Common myeloid progenitor, CD34-positive (primary cell): ENCODE measurements at regions not wholly inside any gene's neighbourhood (a gene's known extent, or its start where the extent isn't known, plus 50 kb on each side); places are given as distances from the start of the nearest gene placed in this dataset.

Experiments used
- CTCF ChIA-PET: fragments of 350-600 bp; sonication (Branson Sonifier 250); formaldehyde crosslinking; loops from one replicate; lab custom pipeline; 2021; ENCODE audit warnings: antibody characterized with exemption; lab: Charles Lee
- POLR2A ChIA-PET: fragments of 350-600 bp; sonication (Branson Sonifier 250); formaldehyde crosslinking; loops from one replicate; lab custom pipeline; 2021; ENCODE audit warnings: antibody characterized with exemption; lab: Charles Lee
- DNase-seq, 3 donors: peaks; one replicate each; pipeline versions ENCODE4 v3.0.0 to v3.0.0-alpha.2; 2013
- H3K27ac ChIP-seq, 2 experiments: 1 replicate in 1 of 2; 2 replicates in 1 of 2; pipeline ENCODE4 v1.7.0; 2013; ENCODE audit warnings: inconsistent platforms in 2 of 2, low read length in 2 of 2, mild to moderate bottlenecking in 2 of 2, low read depth in 1 of 2, moderate library complexity in 1 of 2; ENCODE audit not compliant: severe bottlenecking in 2 of 2, insufficient read depth in 1 of 2, poor library complexity in 1 of 2
- H3K27me3 ChIP-seq, 5 experiments: replicated peaks in 2 of 5; 1 replicate in 3 of 5; 2 replicates in 2 of 5; pipeline versions ENCODE4 v1.6.1 to v1.7.0; 2013; ENCODE audit warnings: low read length in 4 of 5, mild to moderate bottlenecking in 2 of 5, moderate library complexity in 2 of 5, inconsistent platforms in 1 of 5; ENCODE audit not compliant: insufficient read depth in 5 of 5, control insufficient read depth in 4 of 5
- H3K36me3 ChIP-seq, 4 experiments: 1 replicate in 2 of 4; 2 replicates in 2 of 4; pipeline versions ENCODE4 v1.6.1 to v1.7.0; 2013; ENCODE audit warnings: low read length in 3 of 4, control low read depth in 1 of 4, mild to moderate bottlenecking in 1 of 4; ENCODE audit not compliant: control insufficient read depth in 4 of 4, insufficient read depth in 4 of 4
- H3K4me1 ChIP-seq, 4 experiments: 1 replicate in 3 of 4; 2 replicates in 1 of 4; pipeline versions ENCODE4 v1.6.1 to v1.7.1; 2013; ENCODE audit warnings: low read length in 3 of 4, mild to moderate bottlenecking in 3 of 4, control low read depth in 1 of 4, inconsistent platforms in 1 of 4, moderate library complexity in 1 of 4; ENCODE audit not compliant: control insufficient read depth in 4 of 4, insufficient read depth in 4 of 4; ENCODE audit errors: control extremely low read depth in 1 of 4
- H3K4me3 ChIP-seq, 7 experiments: 1 replicate in 4 of 7; 2 replicates in 3 of 7; pipeline versions ENCODE4 v1.5.1 to v1.7.0; 2013; ENCODE audit warnings: mild to moderate bottlenecking in 7 of 7, low read length in 6 of 7, moderate library complexity in 6 of 7, inconsistent platforms in 2 of 7, low read depth in 2 of 7, control low read depth in 1 of 7; ENCODE audit not compliant: insufficient read depth in 4 of 7, control insufficient read depth in 1 of 7; ENCODE audit errors: extremely low read depth in 1 of 7
- H3K9me3 ChIP-seq, 5 experiments: 1 replicate in 4 of 5; 2 replicates in 1 of 5; pipeline versions ENCODE4 v1.6.1 to v1.7.1; 2013; ENCODE audit warnings: low read length in 4 of 5, mild to moderate bottlenecking in 2 of 5, inconsistent platforms in 1 of 5, low read depth in 1 of 5, moderate library complexity in 1 of 5; ENCODE audit not compliant: control insufficient read depth in 4 of 5, insufficient read depth in 2 of 5; ENCODE audit errors: control extremely low read depth in 1 of 5
- WGBS: methylation state at CpG from one replicate; pipeline ENCODE4 v1.1.5; 2013; ENCODE audit not compliant: insufficient coverage; 5-methylcytosine and 5-hydroxymethylcytosine counted together

DNA sequence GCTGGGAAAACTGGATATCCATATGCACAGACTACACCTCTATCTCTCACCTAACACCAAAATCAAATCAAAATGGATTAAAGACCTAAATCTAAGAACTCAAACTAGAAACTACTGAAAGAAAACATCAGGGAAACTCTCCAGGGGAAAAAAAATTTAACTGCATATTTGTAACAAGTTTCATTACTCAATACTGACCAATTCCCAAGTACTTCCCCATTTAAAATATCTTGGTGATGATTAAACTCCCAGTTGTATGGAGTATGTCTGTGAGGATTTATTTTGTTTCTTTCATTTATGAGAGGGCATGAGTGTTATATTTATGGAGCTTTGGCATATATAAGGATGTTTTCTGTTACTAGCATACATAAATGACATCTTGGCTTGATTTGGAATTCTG, 112.3 kb upstream of the IL15 start:
- H3K27me3 ChIP-seq: no peaks in the 10 kb centered on the region
- peaks cover 0 to 7% (median 0%) of the 10 kb centered on the region in 5 experiments for H3K9me3 ChIP-seq
- H3K4me1 ChIP-seq: no peaks in the 10 kb centered on the region
- DNase-seq: no peak
- ChIA-PET POLR2A (no interaction called here), CTCF (interaction anchor here (0.8 kb wide), 1 partner anchor 10 kb away, joined by 3 read pairs; no protein-coding TSS in a partner anchor)
- no peak overlapping the region for H3K4me3 ChIP-seq
- no peak overlapping the region for H3K27ac ChIP-seq
- peaks cover 0 to 2% (median 0%) of the 10 kb centered on the region in 4 experiments for H3K36me3 ChIP-seq

DNA sequence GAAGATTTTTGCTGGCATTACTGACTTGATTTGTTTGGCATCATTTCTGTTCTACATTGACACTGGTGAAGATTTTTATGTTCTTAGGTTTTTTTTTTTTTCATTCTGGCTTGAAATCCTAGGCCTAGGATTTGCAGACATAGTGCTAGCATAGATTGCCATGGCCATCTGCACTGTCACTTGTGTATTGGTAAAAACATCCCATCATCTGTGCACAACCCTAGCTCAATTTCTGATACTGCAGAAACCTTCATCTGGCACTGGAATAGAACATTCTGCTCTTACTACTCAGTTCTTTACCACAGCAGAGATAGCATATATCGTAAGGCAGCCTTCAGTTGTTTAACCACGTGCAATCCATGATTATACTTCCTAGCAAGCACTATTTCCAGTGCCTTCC, 111.5 kb upstream of the IL15 start:
- no peaks in the 10 kb centered on the region for H3K27me3 ChIP-seq
- ChIA-PET CTCF (interaction anchor here (0.8 kb wide), 1 partner anchor 11 kb away, joined by 3 read pairs; no protein-coding TSS in a partner anchor), POLR2A (no interaction called here)
- DNase-seq: no peak
- H3K36me3 ChIP-seq: peaks cover 0 to 2% (median 0%) of the 10 kb centered on the region in 4 experiments
- no peak overlapping the region for H3K4me3 ChIP-seq
- no peak overlapping the region for H3K27ac ChIP-seq
- no peaks in the 10 kb centered on the region for H3K4me1 ChIP-seq
- 86% methylated on average over 2 of the region's 2 CpGs for WGBS
- peaks cover 0 to 9% (median 0%) of the 10 kb centered on the region in 5 experiments for H3K9me3 ChIP-seq

DNA sequence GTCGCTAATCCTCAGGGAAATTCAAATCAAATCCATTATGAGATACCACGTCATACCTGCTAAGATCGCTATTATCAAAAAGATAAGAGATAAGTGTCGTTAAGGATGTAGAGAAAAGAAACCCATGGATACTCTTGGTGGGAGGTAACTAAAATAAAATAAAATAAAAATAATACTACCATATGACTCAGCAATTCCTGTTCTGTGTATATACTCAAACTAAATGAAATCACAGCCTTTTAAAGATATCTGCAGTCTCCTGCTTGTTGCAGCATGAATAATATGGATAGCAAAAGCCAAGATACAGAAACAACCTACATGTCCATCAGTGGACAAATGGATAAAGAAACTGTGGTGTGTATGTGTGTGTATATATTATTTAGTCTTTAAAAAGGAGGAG, 105.8 kb upstream of the IL15 start:
- Histone ChIP-seq H3K4me1 (no peaks in the 10 kb centered on the region), H3K4me3 (no peak overlapping the region), H3K9me3 (peaks cover 0 to 9% (median 0%) of the 10 kb centered on the region in 5 experiments), H3K27me3 (no peaks in the 10 kb centered on the region), H3K27ac (no peak overlapping the region), H3K36me3 (peaks cover 0 to 2% (median 0%) of the 10 kb centered on the region in 4 experiments)
- ChIA-PET CTCF (no interaction called here), POLR2A (no interaction called here)
- no CpG with 5 or more reads among the region's 4 CpGs for WGBS
- DNase-seq: no peak

DNA sequence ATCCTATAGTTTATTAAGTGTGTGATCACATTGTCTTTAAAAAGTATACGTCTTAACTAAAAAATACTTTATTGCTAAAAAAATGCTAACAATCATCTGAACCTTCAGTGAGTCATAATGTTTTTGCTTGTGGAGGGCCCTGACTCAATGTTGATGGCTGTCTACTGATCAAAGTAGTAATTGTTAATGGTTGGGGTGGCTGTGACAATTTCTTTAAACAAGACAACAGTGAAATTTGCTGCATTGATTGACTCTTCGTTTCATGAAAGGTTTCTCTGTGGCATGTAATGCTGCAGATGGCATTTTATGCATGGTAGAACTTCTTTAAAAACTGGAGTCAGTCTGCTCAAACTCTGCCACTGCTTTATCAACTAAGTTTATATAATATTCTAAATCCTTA, 101.4 kb upstream of the IL15 start:
- no peak for DNase-seq
- peaks cover 0 to 10% (median 0%) of the 10 kb centered on the region in 5 experiments for H3K9me3 ChIP-seq
- WGBS: 100% methylated on average over 1 of the region's 2 CpGs
- no peak overlapping the region for H3K27ac ChIP-seq
- H3K4me1 ChIP-seq: no peaks in the 10 kb centered on the region
- no peaks in the 10 kb centered on the region for H3K27me3 ChIP-seq
- H3K4me3 ChIP-seq: no peak overlapping the region
- ChIA-PET POLR2A (no interaction called here), CTCF (no interaction called here)
- no peaks in the 10 kb centered on the region for H3K36me3 ChIP-seq

DNA sequence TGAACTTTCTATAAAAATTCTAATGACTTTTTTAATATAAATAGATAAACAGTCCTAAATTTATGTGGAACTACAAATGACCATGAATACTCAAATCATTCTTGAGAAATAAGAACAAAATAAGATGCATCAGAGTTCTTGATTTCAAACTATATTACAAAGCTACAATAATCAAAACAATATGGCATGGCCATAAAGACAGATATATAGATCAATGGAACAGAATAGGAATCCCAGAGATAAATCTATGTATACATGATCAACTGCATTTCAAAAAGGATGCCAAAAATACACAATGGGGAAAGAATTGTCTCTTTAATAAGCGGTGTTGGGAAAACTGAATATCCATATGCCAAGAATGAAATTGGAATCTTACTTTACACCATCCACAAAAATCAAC, 98.4 kb upstream of the IL15 start:
- no CpG with 5 or more reads among the region's 1 CpG for WGBS
- Histone ChIP-seq H3K9me3 (peaks cover 0 to 10% (median 0%) of the 10 kb centered on the region in 5 experiments), H3K4me3 (no peak overlapping the region), H3K27ac (no peak overlapping the region), H3K27me3 (no peaks in the 10 kb centered on the region), H3K4me1 (no peaks in the 10 kb centered on the region), H3K36me3 (no peaks in the 10 kb centered on the region)
- ChIA-PET CTCF (no interaction called here), POLR2A (no interaction called here)
- DNase-seq: no peak

DNA sequence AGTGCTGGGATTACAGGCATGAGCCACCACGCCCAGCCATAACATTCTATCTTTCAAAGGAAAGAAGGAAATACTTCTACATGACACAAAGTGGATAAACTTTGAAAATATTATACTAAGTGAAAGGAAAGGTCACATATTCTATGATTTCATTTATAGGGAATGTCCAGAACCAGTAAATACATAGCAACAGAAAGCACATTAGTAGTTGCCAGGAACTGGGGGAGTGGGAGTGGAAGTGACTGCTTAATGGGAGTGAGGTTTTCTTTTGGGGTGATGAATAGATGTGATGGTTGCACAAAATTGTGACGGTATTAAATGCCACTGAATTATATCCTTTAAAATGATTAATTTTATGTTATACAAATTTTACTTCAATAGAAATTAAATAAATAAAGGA, 95.7 kb upstream of the IL15 start:
- no peak for DNase-seq
- CTCF ChIA-PET: no interaction called here
- Histone ChIP-seq H3K27me3 (no peaks in the 10 kb centered on the region), H3K4me1 (no peaks in the 10 kb centered on the region), H3K9me3 (peaks cover 0 to 10% (median 0%) of the 10 kb centered on the region in 5 experiments), H3K4me3 (no peak overlapping the region), H3K36me3 (no peaks in the 10 kb centered on the region), H3K27ac (no peak overlapping the region)
- POLR2A ChIA-PET: no interaction called here
- WGBS: no CpG with 5 or more reads among the region's 2 CpGs

DNA sequence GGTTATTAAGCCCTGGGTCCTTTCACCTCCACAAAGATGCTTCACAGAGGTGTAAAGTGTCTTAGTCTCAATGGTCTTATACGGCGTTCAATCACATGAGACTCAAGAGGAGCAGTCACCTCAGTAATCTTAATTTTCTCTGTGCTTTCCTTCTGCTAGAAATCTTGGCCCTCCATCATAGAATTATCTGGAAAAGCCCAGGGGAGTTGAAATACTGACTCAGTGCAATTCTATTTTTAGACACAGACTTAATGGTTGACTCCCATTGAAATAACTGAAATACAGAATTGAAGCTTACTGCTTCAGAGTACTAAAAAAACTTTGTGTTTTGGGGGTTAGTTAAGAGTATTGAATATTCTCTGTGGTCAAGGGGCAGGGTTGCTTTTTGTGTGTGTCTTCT, 94.5 kb upstream of the IL15 start:
- POLR2A ChIA-PET: no interaction called here
- H3K36me3 ChIP-seq: no peaks in the 10 kb centered on the region
- 100% methylated on average over 2 of the region's 2 CpGs for WGBS
- CTCF ChIA-PET: no interaction called here
- H3K4me3 ChIP-seq: no peak overlapping the region
- no peaks in the 10 kb centered on the region for H3K27me3 ChIP-seq
- no peaks in the 10 kb centered on the region for H3K4me1 ChIP-seq
- H3K27ac ChIP-seq: no peak overlapping the region
- peaks cover 0 to 10% (median 0%) of the 10 kb centered on the region in 5 experiments for H3K9me3 ChIP-seq
- no peak for DNase-seq
